Ramos (cell line): ENCODE measurements at regions not wholly inside any gene's neighbourhood (a gene's known extent, or its start where the extent isn't known, plus 50 kb on each side); places are given as distances from the start of the nearest gene placed in this dataset.
"Not testable (repeated sequence)": the region's sequence is repeated elsewhere in the genome, so short reads cannot be mapped to it uniquely, and the experiment has no call there.

Source experiments
- in situ Hi-C: fragments of 300-500 bp; cut with MboI; formaldehyde crosslinking; loops from one replicate; pipeline ENCODE4 v1.14.3; 2022; ENCODE audit warnings: low sequenced_read_pairs; ENCODE audit not compliant: unreplicated experiment

GRCh38 chr16:9597967-9598730 lies 506.7 kb downstream of the HAPSTR1 start:
- in situ Hi-C loops, result no loop called here

GRCh38 chr16:9598731-9599083 lies 507.3 kb downstream of the HAPSTR1 start:
- in situ Hi-C loops, result no loop called here

GRCh38 chr16:9599415-9600120 lies 508.1 kb downstream of the HAPSTR1 start:
- in situ Hi-C loops, result no loop called here

- in situ Hi-C loops, result no loop called here
These were observed 510.7 kb downstream of the HAPSTR1 start for GRCh38 chr16:9602189-9602588.

GRCh38 chr16:9603316-9603715 lies 511.9 kb downstream of the HAPSTR1 start:
- in situ Hi-C loops, result no loop called here

- in situ Hi-C loops, result no loop called here
These were observed 516.2 kb downstream of the HAPSTR1 start for GRCh38 chr16:9607515-9608230.

- in situ Hi-C loops, result no loop called here
These were observed 519.3 kb downstream of the HAPSTR1 start for GRCh38 chr16:9610727-9611126.

GRCh38 chr16:9612267-9612666 lies 520.8 kb downstream of the HAPSTR1 start:
- in situ Hi-C loops, result no loop called here

- in situ Hi-C loops, result no loop called here
These were observed 522.9 kb downstream of the HAPSTR1 start for GRCh38 chr16:9614389-9614788.

GRCh38 chr16:9622268-9622667 lies 530.8 kb downstream of the HAPSTR1 start:
- in situ Hi-C loops, result no loop called here

GRCh38 chr16:9625122-9625521 lies 533.7 kb downstream of the HAPSTR1 start:
- in situ Hi-C loops, result no loop called here

GRCh38 chr16:9627427-9627826 lies 536.0 kb downstream of the HAPSTR1 start:
- in situ Hi-C loops, result no loop called here

- in situ Hi-C loops, result no loop called here
These were observed 538.7 kb downstream of the HAPSTR1 start for GRCh38 chr16:9630119-9630518.

- in situ Hi-C loops, result no loop called here
These were observed 539.5 kb downstream of the HAPSTR1 start for GRCh38 chr16:9630985-9631384.

GRCh38 chr16:9633844-9634243 lies 542.4 kb downstream of the HAPSTR1 start:
- in situ Hi-C loops, result no loop called here

GRCh38 chr16:9635150-9635720 lies 543.8 kb downstream of the HAPSTR1 start:
- in situ Hi-C loops, result not testable (repeated sequence)

GRCh38 chr16:9644258-9644657 lies 538.0 kb downstream of the GRIN2A start:
- in situ Hi-C loops, result no loop called here

- in situ Hi-C loops, result no loop called here
These were observed 536.3 kb downstream of the GRIN2A start for GRCh38 chr16:9645911-9646310.

GRCh38 chr16:9647981-9648701 lies 534.1 kb downstream of the GRIN2A start:
- in situ Hi-C loops, result no loop called here

GRCh38 chr16:9650284-9650683 lies 531.9 kb downstream of the GRIN2A start:
- in situ Hi-C loops, result no loop called here
